WTC11 (cell line): ENCODE measurements at regions not wholly inside any gene's neighbourhood (a gene's known extent, or its start where the extent isn't known, plus 50 kb on each side); places are given as distances from the start of the nearest gene placed in this dataset.

Experiments used
- ATAC-seq: fragments of 200-7000 bp; cut with Tn5 transposase; 2 replicates; pipeline ENCODE4 v1.10.0; 2021; ENCODE audit warnings: mild to moderate bottlenecking, moderate library complexity
- CTCF ChIA-PET: fragments of 300-600 bp; sonication (Branson Sonifier 250); formaldehyde crosslinking; loops from one replicate; lab custom pipeline; 2021; ENCODE audit warnings: antibody characterized with exemption; lab: Charles Lee
- POLR2A ChIA-PET: fragments of 350-600 bp; sonication (Branson Sonifier 250); formaldehyde crosslinking; loops from one replicate; lab custom pipeline; 2021; ENCODE audit warnings: antibody characterized with exemption; lab: Charles Lee
- DNase-seq: peaks from one replicate; pipeline ENCODE4 v3.0.0; 2021; ENCODE audit warnings: low spot score
- H3K27ac Mint-ChIP-seq: 2 replicates; pipeline ENCODE4 v1.8.0; 2021; ENCODE audit warnings: mixed read lengths
- H3K27me3 Mint-ChIP-seq: 2 replicates; pipeline ENCODE4 v1.8.0; 2021; ENCODE audit warnings: low read depth, mild to moderate bottlenecking, moderate library complexity, mixed read lengths
- H3K36me3 Mint-ChIP-seq: 2 replicates; pipeline ENCODE4 v1.8.0; 2021; ENCODE audit warnings: mixed read lengths
- H3K4me1 Mint-ChIP-seq: 2 replicates; pipeline ENCODE4 v1.8.0; 2022; ENCODE audit warnings: mixed read lengths
- H3K4me3 Mint-ChIP-seq: 2 replicates; pipeline ENCODE4 v1.8.0; 2021; ENCODE audit warnings: mild to moderate bottlenecking, moderate library complexity, mixed read lengths
- H3K9me3 Mint-ChIP-seq: 2 replicates; pipeline ENCODE4 v1.8.0; 2021; ENCODE audit warnings: mixed read lengths
- ATF1 ChIP-seq: sonication (generic); formaldehyde crosslinking; IDR thresholded peaks from 2 replicates; pipeline ENCODE4 v1.8.1; 2023; ENCODE audit warnings: mild to moderate bottlenecking, moderate library complexity, missing genetic modification reagents
- FOXK1 ChIP-seq: sonication (generic); formaldehyde crosslinking; IDR thresholded peaks from 2 replicates; pipeline ENCODE4 v1.8.0; 2022; ENCODE audit warnings: mild to moderate bottlenecking, moderate library complexity, missing genetic modification reagents
- GTF2I ChIP-seq: fragments of 250-450 bp; sonication (Bioruptor Pico); conservative IDR thresholded peaks from 2 replicates; pipeline ENCODE4 v1.4.0; 2021; ENCODE audit warnings: mild to moderate bottlenecking
- JAZF1 ChIP-seq: fragments of 250-450 bp; sonication (Bioruptor Pico); IDR thresholded peaks from 2 replicates; pipeline ENCODE4 v1.9.0; 2021; ENCODE audit warnings: moderate library complexity, mild to moderate bottlenecking, inconsistent platforms
- JUN ChIP-seq: sonication (generic); formaldehyde crosslinking; IDR thresholded peaks from 2 replicates; pipeline ENCODE4 v1.8.0; 2023; ENCODE audit warnings: mild to moderate bottlenecking, missing genetic modification reagents
- NR2C2 ChIP-seq: sonication (generic); formaldehyde crosslinking; IDR thresholded peaks from 2 replicates; pipeline ENCODE4 v1.8.0; 2022; ENCODE audit warnings: mild to moderate bottlenecking, missing genetic modification reagents
- OVOL2 ChIP-seq: fragments of 250-450 bp; sonication (Bioruptor Pico); IDR thresholded peaks from 2 replicates; pipeline ENCODE4 v1.9.0; 2021; ENCODE audit warnings: mild to moderate bottlenecking, borderline replicate concordance
- PREB ChIP-seq: sonication (generic); formaldehyde crosslinking; IDR thresholded peaks from 2 replicates; pipeline ENCODE4 v1.8.1; 2022; ENCODE audit warnings: mild to moderate bottlenecking, missing genetic modification reagents, moderate library complexity, borderline replicate concordance
- TEAD4 ChIP-seq: sonication (generic); formaldehyde crosslinking; IDR thresholded peaks from 2 replicates; pipeline ENCODE4 v1.8.0; 2022; ENCODE audit warnings: mild to moderate bottlenecking, missing genetic modification reagents
- ZBTB21 ChIP-seq: sonication (generic); formaldehyde crosslinking; IDR thresholded peaks from 2 replicates; pipeline ENCODE4 v1.8.1; 2023; ENCODE audit warnings: mild to moderate bottlenecking, missing genetic modification reagents, borderline replicate concordance
- ZNF138 ChIP-seq: sonication (generic); formaldehyde crosslinking; conservative IDR thresholded peaks from 2 replicates; pipeline ENCODE4 v1.8.1; 2022; ENCODE audit warnings: mild to moderate bottlenecking, moderate library complexity, missing genetic modification reagents
- ZNF232 ChIP-seq: sonication (generic); formaldehyde crosslinking; IDR thresholded peaks from 2 replicates; pipeline ENCODE4 v1.8.0; 2022; ENCODE audit warnings: mild to moderate bottlenecking, missing genetic modification reagents
- ZNF317 ChIP-seq: sonication (generic); formaldehyde crosslinking; IDR thresholded peaks from 2 replicates; pipeline ENCODE4 v1.8.1; 2023; ENCODE audit warnings: low read depth, mild to moderate bottlenecking, moderate library complexity, missing genetic modification reagents, borderline replicate concordance
- ZNF396 ChIP-seq: fragments of 250-450 bp; sonication (Bioruptor Pico); IDR thresholded peaks from 2 replicates; pipeline ENCODE4 v1.8.0; 2021; ENCODE audit warnings: mild to moderate bottlenecking, moderate library complexity, borderline replicate concordance
- ZNF671 ChIP-seq: fragments of 250-450 bp; sonication (Bioruptor Pico); IDR thresholded peaks from 2 replicates; pipeline ENCODE4 v1.8.0; 2021; ENCODE audit warnings: mild to moderate bottlenecking
- TF ChIP-seq, protein P1 (sequence below): sonication (generic); formaldehyde crosslinking; IDR thresholded peaks from 2 replicates; pipeline ENCODE4 v1.8.1; 2023; ENCODE audit warnings: mild to moderate bottlenecking, missing genetic modification reagents, moderate library complexity
- TF ChIP-seq, protein P2 (sequence below): sonication (generic); formaldehyde crosslinking; IDR thresholded peaks from 2 replicates; pipeline ENCODE4 v1.8.0; 2022; ENCODE audit warnings: mild to moderate bottlenecking, missing genetic modification reagents
- TF ChIP-seq, protein P3 (sequence below): sonication (generic); formaldehyde crosslinking; conservative IDR thresholded peaks from 2 replicates; pipeline ENCODE4 v1.8.1; 2023; ENCODE audit warnings: mild to moderate bottlenecking, low read depth, missing genetic modification reagents, moderate library complexity
- TF ChIP-seq, protein P4 (sequence below): sonication (generic); formaldehyde crosslinking; IDR thresholded peaks from 2 replicates; pipeline ENCODE4 v1.8.1; 2022; ENCODE audit warnings: low read depth, missing genetic modification reagents, borderline replicate concordance
- TF ChIP-seq, protein P5 (sequence below): fragments of 250-450 bp; sonication (Bioruptor Pico); IDR thresholded peaks from 2 replicates; pipeline ENCODE4 v1.8.0; 2021; ENCODE audit warnings: mild to moderate bottlenecking

DNA sequence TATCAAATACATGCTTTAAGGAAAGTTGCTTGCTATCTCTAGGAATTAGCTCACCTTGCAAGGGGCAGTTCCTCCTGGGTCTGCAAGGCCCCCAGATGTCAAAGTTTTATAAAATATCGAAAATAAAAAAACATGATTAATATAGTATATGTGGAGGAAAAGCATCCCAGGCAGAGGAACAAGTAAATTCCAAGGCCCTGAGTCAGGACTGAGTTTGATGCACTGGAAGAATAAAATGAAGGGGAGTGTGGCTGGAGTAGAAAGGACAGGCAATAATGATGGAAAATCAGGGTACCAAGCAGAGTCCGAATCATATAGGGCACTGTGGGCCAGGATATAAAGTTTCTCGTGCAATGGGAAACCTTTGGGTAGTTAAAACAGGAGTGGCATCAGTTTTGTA lies 112.4 kb upstream of the EEPD1 start (continued):
- TF ChIP-seq, protein P1, sequence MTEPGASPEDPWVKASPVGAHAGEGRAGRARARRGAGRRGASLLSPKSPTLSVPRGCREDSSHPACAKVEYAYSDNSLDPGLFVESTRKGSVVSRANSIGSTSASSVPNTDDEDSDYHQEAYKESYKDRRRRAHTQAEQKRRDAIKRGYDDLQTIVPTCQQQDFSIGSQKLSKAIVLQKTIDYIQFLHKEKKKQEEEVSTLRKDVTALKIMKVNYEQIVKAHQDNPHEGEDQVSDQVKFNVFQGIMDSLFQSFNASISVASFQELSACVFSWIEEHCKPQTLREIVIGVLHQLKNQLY = no peak
- TF ChIP-seq NR2C2 (CRISPR knock-in tag) = no peak

GRCh38 chr7:36044101-36044892 lies 108.8 kb upstream of the EEPD1 start:
- H3K27ac Mint-ChIP-seq = no peak overlapping the region
- H3K36me3 Mint-ChIP-seq = no peaks in the 10 kb centered on the region
- CTCF ChIA-PET = interaction anchor here (0.7 to 2.1 kb wide), 2 partner anchors 23 to 39 kb away, joined by 3 to 8 read pairs; no protein-coding TSS in a partner anchor
- H3K9me3 Mint-ChIP-seq = peaks cover 2% of the 10 kb centered on the region; the same call in 1 of the 2 replicates
- TF ChIP-seq ZNF138 (CRISPR knock-in tag) (no peak), ZNF396 (CRISPR knock-in tag) (no peak), JUN (CRISPR knock-in tag) (no peak), ZNF232 (CRISPR knock-in tag) (no peak), TEAD4 (no peak), ZNF317 (CRISPR knock-in tag) (no peak), ATF1 (CRISPR knock-in tag) (no peak), OVOL2 (CRISPR knock-in tag) (no peak)
- no peak overlapping the region for H3K4me3 Mint-ChIP-seq
- no peaks in the 10 kb centered on the region; the same call in 1 of the 2 replicates for H3K27me3 Mint-ChIP-seq
- POLR2A ChIA-PET = interaction anchor here (0.5 kb wide), 1 partner anchor 198 kb away, joined by 3 read pairs; no protein-coding TSS in a partner anchor
- DNase-seq (no peak), ATAC-seq (no peak)
- H3K4me1 Mint-ChIP-seq = peaks cover 60% of the 10 kb centered on the region

GRCh38 chr7:36045326-36045725 lies 107.7 kb upstream of the EEPD1 start:
- Mint-ChIP-seq H3K27ac (no peak overlapping the region; the same call in 1 of the 2 replicates), H3K36me3 (no peaks in the 10 kb centered on the region), H3K4me1 (peaks cover 60% of the 10 kb centered on the region), H3K4me3 (no peak overlapping the region), H3K9me3 (no peaks in the 10 kb centered on the region), H3K27me3 (no peaks in the 10 kb centered on the region; the same call in 1 of the 2 replicates)
- ChIA-PET CTCF (interaction anchor here (0.7 to 2.1 kb wide), 5 partner anchors 10 to 69 kb away, joined by 3 to 8 read pairs (median 3); no protein-coding TSS in a partner anchor), POLR2A (interaction anchor here (0.5 kb wide), 1 partner anchor 197 kb away, joined by 3 read pairs; no protein-coding TSS in a partner anchor)
- ATAC-seq (no peak), DNase-seq (no peak)
- TF ChIP-seq ZBTB21 (CRISPR knock-in tag) = no peak
- TF ChIP-seq FOXK1 (CRISPR knock-in tag) = no peak
- TF ChIP-seq, protein P2, sequence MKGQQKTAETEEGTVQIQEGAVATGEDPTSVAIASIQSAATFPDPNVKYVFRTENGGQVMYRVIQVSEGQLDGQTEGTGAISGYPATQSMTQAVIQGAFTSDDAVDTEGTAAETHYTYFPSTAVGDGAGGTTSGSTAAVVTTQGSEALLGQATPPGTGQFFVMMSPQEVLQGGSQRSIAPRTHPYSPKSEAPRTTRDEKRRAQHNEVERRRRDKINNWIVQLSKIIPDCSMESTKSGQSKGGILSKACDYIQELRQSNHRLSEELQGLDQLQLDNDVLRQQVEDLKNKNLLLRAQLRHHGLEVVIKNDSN (CRISPR knock-in tag) = no peak
- no peak for TF ChIP-seq PREB
- TF ChIP-seq, protein P3, sequence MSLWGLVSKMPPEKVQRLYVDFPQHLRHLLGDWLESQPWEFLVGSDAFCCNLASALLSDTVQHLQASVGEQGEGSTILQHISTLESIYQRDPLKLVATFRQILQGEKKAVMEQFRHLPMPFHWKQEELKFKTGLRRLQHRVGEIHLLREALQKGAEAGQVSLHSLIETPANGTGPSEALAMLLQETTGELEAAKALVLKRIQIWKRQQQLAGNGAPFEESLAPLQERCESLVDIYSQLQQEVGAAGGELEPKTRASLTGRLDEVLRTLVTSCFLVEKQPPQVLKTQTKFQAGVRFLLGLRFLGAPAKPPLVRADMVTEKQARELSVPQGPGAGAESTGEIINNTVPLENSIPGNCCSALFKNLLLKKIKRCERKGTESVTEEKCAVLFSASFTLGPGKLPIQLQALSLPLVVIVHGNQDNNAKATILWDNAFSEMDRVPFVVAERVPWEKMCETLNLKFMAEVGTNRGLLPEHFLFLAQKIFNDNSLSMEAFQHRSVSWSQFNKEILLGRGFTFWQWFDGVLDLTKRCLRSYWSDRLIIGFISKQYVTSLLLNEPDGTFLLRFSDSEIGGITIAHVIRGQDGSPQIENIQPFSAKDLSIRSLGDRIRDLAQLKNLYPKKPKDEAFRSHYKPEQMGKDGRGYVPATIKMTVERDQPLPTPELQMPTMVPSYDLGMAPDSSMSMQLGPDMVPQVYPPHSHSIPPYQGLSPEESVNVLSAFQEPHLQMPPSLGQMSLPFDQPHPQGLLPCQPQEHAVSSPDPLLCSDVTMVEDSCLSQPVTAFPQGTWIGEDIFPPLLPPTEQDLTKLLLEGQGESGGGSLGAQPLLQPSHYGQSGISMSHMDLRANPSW (CRISPR knock-in tag) = no peak
- TF ChIP-seq, protein P4, sequence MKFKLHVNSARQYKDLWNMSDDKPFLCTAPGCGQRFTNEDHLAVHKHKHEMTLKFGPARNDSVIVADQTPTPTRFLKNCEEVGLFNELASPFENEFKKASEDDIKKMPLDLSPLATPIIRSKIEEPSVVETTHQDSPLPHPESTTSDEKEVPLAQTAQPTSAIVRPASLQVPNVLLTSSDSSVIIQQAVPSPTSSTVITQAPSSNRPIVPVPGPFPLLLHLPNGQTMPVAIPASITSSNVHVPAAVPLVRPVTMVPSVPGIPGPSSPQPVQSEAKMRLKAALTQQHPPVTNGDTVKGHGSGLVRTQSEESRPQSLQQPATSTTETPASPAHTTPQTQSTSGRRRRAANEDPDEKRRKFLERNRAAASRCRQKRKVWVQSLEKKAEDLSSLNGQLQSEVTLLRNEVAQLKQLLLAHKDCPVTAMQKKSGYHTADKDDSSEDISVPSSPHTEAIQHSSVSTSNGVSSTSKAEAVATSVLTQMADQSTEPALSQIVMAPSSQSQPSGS = no peak
- TF ChIP-seq ZNF671 = no peak
- TF ChIP-seq, protein P5, sequence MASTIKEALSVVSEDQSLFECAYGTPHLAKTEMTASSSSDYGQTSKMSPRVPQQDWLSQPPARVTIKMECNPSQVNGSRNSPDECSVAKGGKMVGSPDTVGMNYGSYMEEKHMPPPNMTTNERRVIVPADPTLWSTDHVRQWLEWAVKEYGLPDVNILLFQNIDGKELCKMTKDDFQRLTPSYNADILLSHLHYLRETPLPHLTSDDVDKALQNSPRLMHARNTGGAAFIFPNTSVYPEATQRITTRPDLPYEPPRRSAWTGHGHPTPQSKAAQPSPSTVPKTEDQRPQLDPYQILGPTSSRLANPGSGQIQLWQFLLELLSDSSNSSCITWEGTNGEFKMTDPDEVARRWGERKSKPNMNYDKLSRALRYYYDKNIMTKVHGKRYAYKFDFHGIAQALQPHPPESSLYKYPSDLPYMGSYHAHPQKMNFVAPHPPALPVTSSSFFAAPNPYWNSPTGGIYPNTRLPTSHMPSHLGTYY = no peak
- TF ChIP-seq GTF2I (CRISPR knock-in tag) = no peak
- no peak for TF ChIP-seq ZNF317 (CRISPR knock-in tag)
- TF ChIP-seq, protein P1 = no peak
- TF ChIP-seq JAZF1 (CRISPR knock-in tag) = no peak
- TF ChIP-seq ZNF396 (CRISPR knock-in tag) = no peak
